Stimulated activated memory B cell treated with anti-CD40 and anti-IgM and Interleukin-4, amounts not matched to agents 10 μg/mL and 1 μg/mL and 100 μg/mL, for 72 hours (primary cell): ENCODE measurements at regions not wholly inside any gene's neighbourhood (a gene's known extent, or its start where the extent isn't known, plus 50 kb on each side); places are given as distances from the start of the nearest gene placed in this dataset.

Experiments used
- ATAC-seq: fragments of 150-1000 bp; cut with Tn5 transposase; 2 replicates; pipeline ENCODE4 v1.10.0; 2021
- H3K27ac Mint-ChIP-seq: one replicate; pipeline ENCODE4 v1.8.0; 2022; ENCODE audit warnings: mild to moderate bottlenecking, mixed read lengths
- H3K27me3 Mint-ChIP-seq: one replicate; pipeline ENCODE4 v1.8.0; 2022; ENCODE audit warnings: mixed read lengths
- H3K36me3 Mint-ChIP-seq: one replicate; pipeline ENCODE4 v1.8.0; 2022; ENCODE audit warnings: mixed read lengths
- H3K4me1 Mint-ChIP-seq: one replicate; pipeline ENCODE4 v1.8.0; 2022; ENCODE audit warnings: mixed read lengths
- H3K4me3 Mint-ChIP-seq: one replicate; pipeline ENCODE4 v1.8.0; 2022; ENCODE audit warnings: mild to moderate bottlenecking, moderate library complexity, mixed read lengths
- H3K9me3 Mint-ChIP-seq: one replicate; pipeline ENCODE4 v1.8.0; 2022; ENCODE audit warnings: mixed read lengths

- Mint-ChIP-seq H3K9me3 (peaks cover 3% of the 10 kb centered on the region), H3K4me1 (no peaks in the 10 kb centered on the region), H3K27ac (no peak overlapping the region), H3K27me3 (peaks cover 23% of the 10 kb centered on the region), H3K4me3 (no peak overlapping the region), H3K36me3 (no peaks in the 10 kb centered on the region)
- no peak for ATAC-seq
Measured at GRCh38 chr20:40603057-40603651, 85.9 kb downstream of the MAFB start.

DNA sequence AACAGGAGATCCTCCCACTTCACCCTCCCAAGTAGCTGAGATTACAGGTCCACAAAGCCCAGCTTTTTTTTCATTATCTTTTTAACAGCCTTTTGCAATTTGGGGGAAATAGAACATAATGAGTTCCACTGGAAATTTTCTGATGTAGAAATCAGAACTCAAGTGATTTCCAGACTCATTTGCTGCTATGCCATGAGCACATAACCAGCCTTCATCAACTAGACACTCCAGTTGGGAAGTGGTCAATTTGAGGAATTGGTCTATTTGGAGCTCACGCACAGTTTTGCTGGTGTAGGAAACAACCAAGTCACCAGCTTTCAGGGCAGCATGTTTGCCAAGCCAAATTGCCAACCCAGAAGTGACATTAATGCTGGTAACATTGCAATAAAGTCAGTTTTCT, 86.7 kb downstream of the MAFB start:
- no peak overlapping the region for H3K27ac Mint-ChIP-seq
- peaks cover 15% of the 10 kb centered on the region for H3K27me3 Mint-ChIP-seq
- H3K36me3 Mint-ChIP-seq = no peaks in the 10 kb centered on the region
- ATAC-seq = no peak
- H3K4me3 Mint-ChIP-seq = no peak overlapping the region
- no peaks in the 10 kb centered on the region for H3K4me1 Mint-ChIP-seq
- peaks cover 3% of the 10 kb centered on the region for H3K9me3 Mint-ChIP-seq

DNA sequence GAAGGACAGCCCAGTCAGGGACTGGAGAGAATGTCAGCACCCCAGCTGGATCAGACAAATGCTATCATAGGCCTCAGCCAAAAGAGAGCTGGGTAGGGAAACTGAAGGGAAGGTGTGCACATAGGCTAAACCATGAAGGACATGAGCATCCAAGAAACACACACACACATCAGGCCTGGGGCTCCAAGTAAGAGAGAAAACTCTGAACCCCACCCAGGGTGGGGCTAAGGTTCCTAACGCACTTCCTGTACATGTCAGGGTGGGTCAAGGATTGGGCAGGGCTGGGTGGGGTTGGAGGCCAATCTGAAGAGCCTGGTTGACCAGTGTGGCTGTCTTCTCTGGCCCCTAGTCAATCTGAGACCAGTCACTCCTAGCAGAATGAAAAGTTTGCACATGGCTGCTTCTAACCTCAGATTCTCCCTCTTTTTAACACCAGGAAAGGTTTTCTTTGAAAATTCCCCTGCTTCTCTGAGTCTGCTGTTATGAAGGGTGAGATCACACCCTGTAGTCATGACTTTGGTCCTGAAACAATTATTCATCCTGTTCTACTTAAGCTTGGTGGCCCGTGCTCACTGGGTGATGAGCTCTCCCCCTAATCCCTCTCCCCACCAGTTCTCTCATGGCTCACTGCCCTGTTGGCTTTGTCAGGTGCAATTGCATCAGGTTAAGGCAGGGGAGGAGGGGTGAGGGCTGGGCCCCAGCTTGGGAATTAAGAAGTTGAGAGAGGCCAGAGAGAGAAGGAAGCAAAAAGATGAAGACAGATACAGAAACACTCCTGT, 88.4 kb downstream of the MAFB start:
- H3K27ac Mint-ChIP-seq = no peak overlapping the region
- H3K36me3 Mint-ChIP-seq = no peaks in the 10 kb centered on the region
- peaks cover 19% of the 10 kb centered on the region for H3K27me3 Mint-ChIP-seq
- H3K4me3 Mint-ChIP-seq = no peak overlapping the region
- no peak for ATAC-seq
- H3K4me1 Mint-ChIP-seq = no peaks in the 10 kb centered on the region
- peaks cover 3% of the 10 kb centered on the region for H3K9me3 Mint-ChIP-seq

GRCh38 chr20:40599987-40600386, 89.0 kb downstream of the MAFB start:
- ATAC-seq = no peak
- no peaks in the 10 kb centered on the region for H3K36me3 Mint-ChIP-seq
- H3K27me3 Mint-ChIP-seq = peaks cover 25% of the 10 kb centered on the region
- no peak overlapping the region for H3K27ac Mint-ChIP-seq
- no peak overlapping the region for H3K4me3 Mint-ChIP-seq
- H3K4me1 Mint-ChIP-seq = no peaks in the 10 kb centered on the region
- H3K9me3 Mint-ChIP-seq = peaks cover 3% of the 10 kb centered on the region

GRCh38 chr20:40592941-40593340, 96.1 kb downstream of the MAFB start:
- H3K36me3 Mint-ChIP-seq = no peaks in the 10 kb centered on the region
- H3K27ac Mint-ChIP-seq = no peak overlapping the region
- peaks cover 44% of the 10 kb centered on the region for H3K27me3 Mint-ChIP-seq
- ATAC-seq = no peak
- no peaks in the 10 kb centered on the region for H3K9me3 Mint-ChIP-seq
- H3K4me1 Mint-ChIP-seq = no peaks in the 10 kb centered on the region
- no peak overlapping the region for H3K4me3 Mint-ChIP-seq

- peaks cover 39% of the 10 kb centered on the region for H3K27me3 Mint-ChIP-seq
- no peak overlapping the region for H3K27ac Mint-ChIP-seq
- no peaks in the 10 kb centered on the region for H3K9me3 Mint-ChIP-seq
- no peaks in the 10 kb centered on the region for H3K4me1 Mint-ChIP-seq
- no peak overlapping the region for H3K4me3 Mint-ChIP-seq
- H3K36me3 Mint-ChIP-seq = no peaks in the 10 kb centered on the region
- no peak for ATAC-seq
Measured at GRCh38 chr20:40591536-40591935, 97.5 kb downstream of the MAFB start.

- no peak for ATAC-seq
- H3K27ac Mint-ChIP-seq = no peak overlapping the region
- no peaks in the 10 kb centered on the region for H3K9me3 Mint-ChIP-seq
- H3K36me3 Mint-ChIP-seq = no peaks in the 10 kb centered on the region
- no peak overlapping the region for H3K4me3 Mint-ChIP-seq
- no peaks in the 10 kb centered on the region for H3K4me1 Mint-ChIP-seq
- peaks cover 35% of the 10 kb centered on the region for H3K27me3 Mint-ChIP-seq
Measured at GRCh38 chr20:40591119-40591518, 97.9 kb downstream of the MAFB start.

DNA sequence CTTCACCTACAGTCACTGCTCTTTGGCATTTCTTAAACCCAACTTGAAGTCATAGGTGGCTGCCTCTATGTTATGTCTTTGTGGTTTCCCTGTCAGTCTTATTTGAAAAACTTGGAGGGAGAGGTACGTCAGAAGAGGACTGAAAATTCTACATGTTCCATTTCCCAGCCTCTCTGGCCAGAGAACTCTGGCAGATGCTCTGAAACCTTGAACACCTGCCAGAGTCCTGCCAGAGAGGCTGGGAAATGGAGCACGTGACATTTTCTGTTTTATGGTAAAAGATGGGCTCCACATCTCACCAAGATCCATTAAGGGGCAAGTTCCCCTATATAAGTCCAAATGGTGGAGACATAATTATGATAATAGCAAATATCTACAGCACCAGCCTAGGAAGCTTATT, 99.5 kb downstream of the MAFB start:
- H3K27me3 Mint-ChIP-seq = peaks cover 26% of the 10 kb centered on the region
- H3K4me1 Mint-ChIP-seq = no peaks in the 10 kb centered on the region
- H3K9me3 Mint-ChIP-seq = no peaks in the 10 kb centered on the region
- ATAC-seq = no peak
- no peaks in the 10 kb centered on the region for H3K36me3 Mint-ChIP-seq
- no peak overlapping the region for H3K4me3 Mint-ChIP-seq
- H3K27ac Mint-ChIP-seq = no peak overlapping the region

GRCh38 chr20:40588891-40589290, 100.1 kb downstream of the MAFB start:
- no peak overlapping the region for H3K27ac Mint-ChIP-seq
- no peaks in the 10 kb centered on the region for H3K9me3 Mint-ChIP-seq
- H3K36me3 Mint-ChIP-seq = no peaks in the 10 kb centered on the region
- H3K4me1 Mint-ChIP-seq = no peaks in the 10 kb centered on the region
- no peak overlapping the region for H3K4me3 Mint-ChIP-seq
- peaks cover 26% of the 10 kb centered on the region for H3K27me3 Mint-ChIP-seq
- ATAC-seq = no peak

GRCh38 chr20:40587038-40587437, 102.0 kb downstream of the MAFB start:
- Mint-ChIP-seq H3K27me3 (peaks cover 27% of the 10 kb centered on the region), H3K36me3 (no peaks in the 10 kb centered on the region), H3K9me3 (no peaks in the 10 kb centered on the region), H3K4me3 (no peak overlapping the region), H3K4me1 (no peaks in the 10 kb centered on the region), H3K27ac (no peak overlapping the region)
- peak; percentile 22 for ATAC-seq

- no peaks in the 10 kb centered on the region for H3K36me3 Mint-ChIP-seq
- no peak overlapping the region for H3K27ac Mint-ChIP-seq
- H3K27me3 Mint-ChIP-seq = peaks cover 29% of the 10 kb centered on the region
- no peaks in the 10 kb centered on the region for H3K4me1 Mint-ChIP-seq
- H3K9me3 Mint-ChIP-seq = no peaks in the 10 kb centered on the region
- no peak for ATAC-seq
- no peak overlapping the region for H3K4me3 Mint-ChIP-seq
Measured at GRCh38 chr20:40584130-40584809, 104.8 kb downstream of the MAFB start.

DNA sequence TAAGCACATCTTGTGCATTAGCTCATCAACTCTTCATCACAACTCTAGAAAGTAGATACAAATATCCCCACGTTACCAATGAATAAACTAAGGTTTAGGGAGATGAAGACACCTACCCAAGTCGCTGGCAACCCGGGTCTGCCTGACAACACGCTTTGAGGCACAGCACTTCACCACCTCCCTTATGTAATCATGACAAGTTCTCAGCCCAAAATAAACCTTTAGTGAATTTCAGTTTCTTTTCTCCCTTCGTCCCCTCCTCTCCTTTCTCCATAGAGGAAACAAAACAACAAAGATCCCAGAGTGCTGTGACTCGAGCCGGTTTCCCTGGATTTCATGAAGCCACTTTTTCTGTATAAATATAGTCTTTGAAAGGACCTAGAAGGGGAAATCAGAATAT, 105.4 kb downstream of the MAFB start:
- H3K27ac Mint-ChIP-seq = no peak overlapping the region
- ATAC-seq = no peak
- H3K27me3 Mint-ChIP-seq = peaks cover 22% of the 10 kb centered on the region
- H3K36me3 Mint-ChIP-seq = no peaks in the 10 kb centered on the region
- H3K4me1 Mint-ChIP-seq = no peaks in the 10 kb centered on the region
- H3K9me3 Mint-ChIP-seq = no peaks in the 10 kb centered on the region
- no peak overlapping the region for H3K4me3 Mint-ChIP-seq

GRCh38 chr20:40583205-40583604, 105.8 kb downstream of the MAFB start:
- no peaks in the 10 kb centered on the region for H3K9me3 Mint-ChIP-seq
- H3K27me3 Mint-ChIP-seq = peaks cover 18% of the 10 kb centered on the region
- no peaks in the 10 kb centered on the region for H3K36me3 Mint-ChIP-seq
- H3K4me3 Mint-ChIP-seq = no peak overlapping the region
- no peak for ATAC-seq
- H3K27ac Mint-ChIP-seq = no peak overlapping the region
- H3K4me1 Mint-ChIP-seq = no peaks in the 10 kb centered on the region

GRCh38 chr20:40582531-40582930, 106.5 kb downstream of the MAFB start:
- H3K27ac Mint-ChIP-seq = no peak overlapping the region
- H3K4me1 Mint-ChIP-seq = no peaks in the 10 kb centered on the region
- no peaks in the 10 kb centered on the region for H3K36me3 Mint-ChIP-seq
- no peaks in the 10 kb centered on the region for H3K9me3 Mint-ChIP-seq
- no peak for ATAC-seq
- peaks cover 18% of the 10 kb centered on the region for H3K27me3 Mint-ChIP-seq
- no peak overlapping the region for H3K4me3 Mint-ChIP-seq

- Mint-ChIP-seq H3K36me3 (no peaks in the 10 kb centered on the region), H3K27me3 (peaks cover 18% of the 10 kb centered on the region), H3K4me3 (no peak overlapping the region), H3K27ac (no peak overlapping the region), H3K4me1 (no peaks in the 10 kb centered on the region), H3K9me3 (no peaks in the 10 kb centered on the region)
- ATAC-seq = no peak
Measured at GRCh38 chr20:40579701-40580100, 109.3 kb downstream of the MAFB start.

DNA sequence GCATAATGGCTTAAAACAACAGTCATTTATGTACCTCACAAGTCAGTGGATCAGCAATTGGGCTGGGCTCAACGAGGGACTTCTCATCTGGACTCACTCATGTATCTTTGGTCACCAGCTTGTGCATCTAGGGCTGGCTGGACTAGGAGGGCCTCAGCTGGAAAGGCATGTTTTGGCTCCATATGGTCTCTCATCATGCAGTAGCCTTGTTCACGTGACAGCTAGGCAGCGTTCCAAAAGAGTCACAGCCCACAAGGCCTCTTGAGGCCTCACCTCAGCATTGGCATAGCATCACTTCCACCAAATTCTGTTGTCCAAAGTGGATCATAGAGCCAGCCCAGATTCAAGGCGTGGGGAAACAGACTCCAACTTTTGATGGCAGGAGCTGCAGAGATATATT, 110.1 kb downstream of the MAFB start:
- H3K27me3 Mint-ChIP-seq = peaks cover 18% of the 10 kb centered on the region
- ATAC-seq = no peak
- H3K4me1 Mint-ChIP-seq = no peaks in the 10 kb centered on the region
- H3K9me3 Mint-ChIP-seq = no peaks in the 10 kb centered on the region
- H3K4me3 Mint-ChIP-seq = no peak overlapping the region
- H3K27ac Mint-ChIP-seq = no peak overlapping the region
- H3K36me3 Mint-ChIP-seq = no peaks in the 10 kb centered on the region
